ENCODE measurements at regions not wholly inside any gene's neighbourhood (a gene's known extent, or its start where the extent isn't known, plus 50 kb on each side); places are given as distances from the start of the nearest gene placed in this dataset.

DNA sequence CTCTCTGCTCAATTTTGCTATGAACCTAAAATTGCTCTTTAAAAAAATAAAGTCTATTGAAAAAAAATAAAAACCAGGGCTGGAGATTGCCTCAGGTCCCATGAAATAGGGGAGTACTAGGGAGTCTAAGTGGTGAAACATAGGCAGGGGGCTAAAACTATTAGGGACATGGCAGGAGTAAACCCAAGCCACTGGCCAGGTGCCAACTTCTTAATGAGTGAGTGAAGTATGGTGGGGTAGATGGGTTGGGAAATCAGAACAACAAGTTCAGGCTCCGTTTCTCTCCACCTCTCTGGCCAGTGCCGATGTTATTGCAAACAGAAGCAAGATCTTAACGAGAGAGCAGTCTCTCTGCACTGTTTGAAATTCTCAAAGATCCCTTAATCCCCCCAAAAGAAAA, 322.4 kb upstream of the CDH5 start:
- Histone ChIP-seq H4K20me1 (ENCODE audit: control insufficient read depth, insufficient read depth, low read length, poor library complexity, severe bottlenecking) (no peaks in the 10 kb centered on the region), H3K4me1 (ENCODE audit: control insufficient read depth in 2 of 2, insufficient read depth in 2 of 2, low read length in 2 of 2) (no peaks in the 10 kb centered on the region), H2AFZ (ENCODE audit: insufficient read depth, low read depth, low read length, poor library complexity, severe bottlenecking) (no peak overlapping the region), H3K9me3 (ENCODE audit: control extremely low read depth in 1 of 3, control insufficient read depth in 2 of 3, insufficient read depth in 1 of 3, low read length in 2 of 3) (peaks cover 0 to 3% (median 0%) of the 10 kb centered on the region in 3 donors), H3K36me3 (replicated peaks in 1 of 2; ENCODE audit: control extremely low read depth in 1 of 2, control insufficient read depth in 1 of 2, extremely low read depth in 1 of 2, insufficient read depth in 2 of 2, low read length in 1 of 2) (no peaks in the 10 kb centered on the region), H3K9ac (ENCODE audit: low read length) (no peak overlapping the region), H3K4me2 (replicated peaks; ENCODE audit: low read depth, low read length, poor library complexity, severe bottlenecking) (no peak overlapping the region), H3K27me3 (replicated peaks in 1 of 4; ENCODE audit: control extremely low read depth in 1 of 4, control insufficient read depth in 3 of 4, insufficient read depth in 4 of 4, low read length in 3 of 4) (no peaks in the 10 kb centered on the region), H3K4me3 (ENCODE audit: control extremely low read depth in 1 of 5, extremely low read depth in 1 of 5, insufficient read depth in 1 of 5, low read depth in 2 of 5, low read length in 4 of 5) (no peak overlapping the region), H3K79me2 (ENCODE audit: control insufficient read depth, insufficient read depth, low read length) (no peaks in the 10 kb centered on the region), H3K27ac (ENCODE audit: low read length in 2 of 2) (no peak overlapping the region)
- CTCF ChIA-PET = no interaction called here
- intact Hi-C loops (cut with micrococcal nuclease) = no loop called here
- TF ChIP-seq, protein P1, sequence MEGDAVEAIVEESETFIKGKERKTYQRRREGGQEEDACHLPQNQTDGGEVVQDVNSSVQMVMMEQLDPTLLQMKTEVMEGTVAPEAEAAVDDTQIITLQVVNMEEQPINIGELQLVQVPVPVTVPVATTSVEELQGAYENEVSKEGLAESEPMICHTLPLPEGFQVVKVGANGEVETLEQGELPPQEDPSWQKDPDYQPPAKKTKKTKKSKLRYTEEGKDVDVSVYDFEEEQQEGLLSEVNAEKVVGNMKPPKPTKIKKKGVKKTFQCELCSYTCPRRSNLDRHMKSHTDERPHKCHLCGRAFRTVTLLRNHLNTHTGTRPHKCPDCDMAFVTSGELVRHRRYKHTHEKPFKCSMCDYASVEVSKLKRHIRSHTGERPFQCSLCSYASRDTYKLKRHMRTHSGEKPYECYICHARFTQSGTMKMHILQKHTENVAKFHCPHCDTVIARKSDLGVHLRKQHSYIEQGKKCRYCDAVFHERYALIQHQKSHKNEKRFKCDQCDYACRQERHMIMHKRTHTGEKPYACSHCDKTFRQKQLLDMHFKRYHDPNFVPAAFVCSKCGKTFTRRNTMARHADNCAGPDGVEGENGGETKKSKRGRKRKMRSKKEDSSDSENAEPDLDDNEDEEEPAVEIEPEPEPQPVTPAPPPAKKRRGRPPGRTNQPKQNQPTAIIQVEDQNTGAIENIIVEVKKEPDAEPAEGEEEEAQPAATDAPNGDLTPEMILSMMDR (IDR thresholded peaks at IDR 0.05) = no peak
- TF ChIP-seq EZH2 (IDR thresholded peaks at IDR 0.05; ENCODE audit: borderline replicate concordance, insufficient read depth, low read depth, low read length, poor library complexity, severe bottlenecking) = no peak
- WGBS (ENCODE audit: insufficient coverage) = 88% methylated on average over 2 of the region's 3 CpGs
- POLR2A ChIA-PET = no interaction called here
- Mint-ChIP-seq H3K4me3 (no peak overlapping the region), H3K9me3 (ENCODE audit: insufficient read depth) (no peaks in the 10 kb centered on the region), H3K4me1 (no peaks in the 10 kb centered on the region), H3K27me3 (peaks cover 6% of the 10 kb centered on the region), H3K27ac (no peak overlapping the region)
- no peak for ATAC-seq (ENCODE audit: low read depth)
- DNase-seq = no peak

DNA sequence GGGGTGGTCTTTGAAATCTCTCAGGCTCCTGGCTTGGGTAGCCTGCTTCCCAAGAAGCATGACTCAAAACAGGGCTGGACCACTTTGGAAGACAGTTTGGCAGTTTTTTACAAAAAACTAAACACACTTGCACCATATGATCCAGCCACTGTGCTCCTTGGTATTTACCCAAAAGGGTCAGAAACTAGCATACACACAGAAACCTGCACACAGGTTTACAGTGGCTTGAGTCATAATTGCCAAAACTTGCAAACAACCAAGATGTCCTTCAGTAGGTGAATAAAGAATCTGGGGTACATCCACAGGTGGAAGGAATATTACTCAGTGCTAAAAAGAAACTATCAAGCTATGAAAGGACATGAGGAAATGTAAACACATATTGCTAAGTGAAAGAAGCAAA, 323.2 kb upstream of the CDH5 start:
- no peak for TF ChIP-seq EZH2 (IDR thresholded peaks at IDR 0.05; ENCODE audit: borderline replicate concordance, insufficient read depth, low read depth, low read length, poor library complexity, severe bottlenecking)
- TF ChIP-seq, protein P1 (IDR thresholded peaks at IDR 0.05) = no peak
- Histone ChIP-seq H3K4me2 (replicated peaks; ENCODE audit: low read depth, low read length, poor library complexity, severe bottlenecking) (no peak overlapping the region), H3K79me2 (ENCODE audit: control insufficient read depth, insufficient read depth, low read length) (no peaks in the 10 kb centered on the region), H4K20me1 (ENCODE audit: control insufficient read depth, insufficient read depth, low read length, poor library complexity, severe bottlenecking) (no peaks in the 10 kb centered on the region), H3K27ac (ENCODE audit: low read length in 2 of 2) (no peak overlapping the region), H3K36me3 (replicated peaks in 1 of 2; ENCODE audit: control extremely low read depth in 1 of 2, control insufficient read depth in 1 of 2, extremely low read depth in 1 of 2, insufficient read depth in 2 of 2, low read length in 1 of 2) (no peaks in the 10 kb centered on the region), H2AFZ (ENCODE audit: insufficient read depth, low read depth, low read length, poor library complexity, severe bottlenecking) (no peak overlapping the region), H3K27me3 (replicated peaks in 1 of 4; ENCODE audit: control extremely low read depth in 1 of 4, control insufficient read depth in 3 of 4, insufficient read depth in 4 of 4, low read length in 3 of 4) (no peaks in the 10 kb centered on the region), H3K4me3 (ENCODE audit: control extremely low read depth in 1 of 5, extremely low read depth in 1 of 5, insufficient read depth in 1 of 5, low read depth in 2 of 5, low read length in 4 of 5) (no peak overlapping the region), H3K9ac (ENCODE audit: low read length) (no peak overlapping the region), H3K9me3 (ENCODE audit: control extremely low read depth in 1 of 3, control insufficient read depth in 2 of 3, insufficient read depth in 1 of 3, low read length in 2 of 3) (peaks cover 0 to 3% (median 0%) of the 10 kb centered on the region in 3 donors), H3K4me1 (ENCODE audit: control insufficient read depth in 2 of 2, insufficient read depth in 2 of 2, low read length in 2 of 2) (no peaks in the 10 kb centered on the region)
- H3K9me3 Mint-ChIP-seq (ENCODE audit: insufficient read depth) = no peaks in the 10 kb centered on the region
- ATAC-seq (ENCODE audit: low read depth) (no peak), DNase-seq (no peak)
- ChIA-PET CTCF (no interaction called here), POLR2A (no interaction called here)
- intact Hi-C loops (cut with micrococcal nuclease) = no loop called here
- peaks cover 6% of the 10 kb centered on the region for H3K27me3 Mint-ChIP-seq
- H3K27ac Mint-ChIP-seq = no peak overlapping the region
- no peaks in the 10 kb centered on the region for H3K4me1 Mint-ChIP-seq
- no peak overlapping the region for H3K4me3 Mint-ChIP-seq
